ENCODE measurements at regions not wholly inside any gene's neighbourhood (a gene's known extent, or its start where the extent isn't known, plus 50 kb on each side); places are given as distances from the start of the nearest gene placed in this dataset.

DNA sequence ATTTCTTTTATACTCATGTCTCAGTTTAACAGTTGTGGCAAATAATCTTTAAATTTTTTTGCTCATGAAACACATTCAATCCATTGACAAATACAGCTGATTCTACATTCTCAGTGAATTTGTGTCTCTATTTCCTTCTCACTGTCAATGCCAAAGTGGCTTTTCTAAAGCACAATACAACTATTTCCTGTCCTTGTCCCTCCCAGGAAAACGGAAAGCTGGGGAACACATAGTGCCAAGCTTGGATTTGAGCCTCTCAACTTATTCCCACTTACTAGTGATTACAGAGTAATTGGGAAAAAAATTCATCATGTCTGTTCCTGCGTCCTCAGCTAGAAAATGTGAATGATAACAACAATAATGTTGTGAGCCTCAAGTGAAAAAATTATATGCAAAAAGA, 899.7 kb upstream of the CDH2 start (continued):
- TF ChIP-seq RAD21 (IDR thresholded peaks at IDR 0.05 in 1 of 2, conservative IDR thresholded peaks at IDR 0.05 in 1 of 2; ENCODE audit: low read depth in 2 of 2, low read length in 2 of 2) (no peak), CHD2 (IDR thresholded peaks at IDR 0.05; ENCODE audit: low read length) (no peak), ZNF274 (IDR thresholded peaks at IDR 0.05; ENCODE audit: borderline replicate concordance, extremely low read depth, low read length) (no peak)
